HEK293 (cell line): ENCODE measurements at regions not wholly inside any gene's neighbourhood (a gene's known extent, or its start where the extent isn't known, plus 50 kb on each side); places are given as distances from the start of the nearest gene placed in this dataset.

Experiments
- CTCF ChIA-PET: fragments of 350-600 bp; formaldehyde crosslinking; extraction: SDS; loops from one replicate; lab custom pipeline; 2021; ENCODE audit warnings: antibody characterized with exemption; lab: Yijun Ruan, JAX
- POLR2A ChIA-PET: fragments of 300-600 bp; formaldehyde crosslinking; extraction: SDS; loops from one replicate; lab custom pipeline; 2020; ENCODE audit warnings: antibody characterized with exemption, inconsistent platforms; lab: Yijun Ruan, JAX
- H3K27ac ChIP-seq: fragments of 200-500 bp; sonication (Bioruptor generic); 2 replicates; pipeline ENCODE4 v1.5.1; 2014; ENCODE audit warnings: low read depth, low read length, control low read depth, inconsistent platforms; ENCODE audit errors: extremely low read depth
- H3K36me3 ChIP-seq, 2 experiments: fragments of 200-500 bp in 1 of 2; sonication (Bioruptor generic) in 1 of 2; 1 replicate in 1 of 2; 2 replicates in 1 of 2; pipeline ENCODE4 v1.5.1; 2014 to 2017; ENCODE audit warnings: inconsistent platforms in 2 of 2, low read length in 2 of 2; ENCODE audit not compliant: control insufficient read depth in 2 of 2, insufficient read depth in 1 of 2
- H3K4me1 ChIP-seq: fragments of 200-500 bp; sonication (Bioruptor generic); 2 replicates; pipeline ENCODE4 v1.5.1; 2014; ENCODE audit warnings: mild to moderate bottlenecking, low read length, inconsistent platforms; ENCODE audit not compliant: control insufficient read depth, insufficient read depth
- H3K4me3 ChIP-seq: 2 replicates; pipeline ENCODE4 v1.5.1; 2011; ENCODE audit warnings: low read depth, mild to moderate bottlenecking, control low read depth, low read length, moderate library complexity
- H3K9me3 ChIP-seq: fragments of 200-500 bp; sonication (Bioruptor generic); 2 replicates; pipeline ENCODE4 v1.5.1; 2014; ENCODE audit warnings: low read depth, low read length, inconsistent platforms; ENCODE audit not compliant: control insufficient read depth, insufficient read depth
- BCL11B ChIP-seq: fragments of 450-650 bp; formaldehyde crosslinking; IDR thresholded peaks from 2 replicates; pipeline ENCODE4 v1.5.1; 2016; ENCODE audit warnings: low read depth, missing biosample characterization, missing genetic modification characterization
- FEZF1 ChIP-seq: fragments of 450-650 bp; formaldehyde crosslinking; IDR thresholded peaks from 2 replicates; pipeline ENCODE4 v1.5.1; 2016; ENCODE audit warnings: missing biosample characterization, missing genetic modification characterization
- MZF1 ChIP-seq: fragments of 450-650 bp; formaldehyde crosslinking; IDR thresholded peaks from 2 replicates; pipeline ENCODE4 v1.5.1; 2017; ENCODE audit warnings: missing biosample characterization, missing genetic modification characterization, borderline replicate concordance
- OVOL3 ChIP-seq: fragments of 450-650 bp; formaldehyde crosslinking; IDR thresholded peaks from 2 replicates; pipeline ENCODE4 v1.5.1; 2016; ENCODE audit warnings: missing biosample characterization, missing genetic modification characterization
- PBX3 ChIP-seq: sonication (generic); formaldehyde crosslinking; IDR thresholded peaks from 2 replicates; pipeline ENCODE4 v1.8.1; 2022; ENCODE audit warnings: mild to moderate bottlenecking, moderate library complexity, missing genetic modification reagents
- SP7 ChIP-seq: fragments of 450-650 bp; formaldehyde crosslinking; IDR thresholded peaks from 2 replicates; pipeline ENCODE4 v1.5.1; 2016; ENCODE audit warnings: missing biosample characterization, missing genetic modification characterization
- ZBTB7A ChIP-seq: fragments of 450-650 bp; formaldehyde crosslinking; IDR thresholded peaks from 2 replicates; pipeline ENCODE4 v1.5.1; 2016; ENCODE audit warnings: low read depth, missing biosample characterization, missing genetic modification characterization
- ZEB2 ChIP-seq: fragments of 450-650 bp; formaldehyde crosslinking; IDR thresholded peaks from 2 replicates; pipeline ENCODE4 v1.5.1; 2016; ENCODE audit warnings: missing biosample characterization, missing genetic modification characterization
- ZFHX2 ChIP-seq: fragments of 450-650 bp; formaldehyde crosslinking; conservative IDR thresholded peaks from 2 replicates; pipeline ENCODE4 v1.5.1; 2016; ENCODE audit warnings: missing biosample characterization, missing genetic modification characterization
- ZNF10 ChIP-seq: fragments of 450-650 bp; formaldehyde crosslinking; IDR thresholded peaks from 2 replicates; pipeline ENCODE4 v1.5.1; 2017; ENCODE audit warnings: missing biosample characterization, missing genetic modification characterization
- ZNF114 ChIP-seq: fragments of 450-650 bp; formaldehyde crosslinking; IDR thresholded peaks from 2 replicates; pipeline ENCODE4 v1.5.0; 2017; ENCODE audit warnings: missing biosample characterization, missing genetic modification characterization
- ZNF132 ChIP-seq: fragments of 450-650 bp; formaldehyde crosslinking; IDR thresholded peaks from 2 replicates; pipeline ENCODE4 v1.5.1; 2017; ENCODE audit warnings: missing biosample characterization, missing genetic modification characterization, borderline replicate concordance
- ZNF169 ChIP-seq: fragments of 450-650 bp; formaldehyde crosslinking; IDR thresholded peaks from 2 replicates; pipeline ENCODE4 v1.5.1; 2016; ENCODE audit warnings: missing biosample characterization, missing genetic modification characterization
- ZNF202 ChIP-seq: fragments of 450-650 bp; formaldehyde crosslinking; IDR thresholded peaks from 2 replicates; pipeline ENCODE4 v1.5.1; 2016; ENCODE audit warnings: missing biosample characterization, missing genetic modification characterization, borderline replicate concordance
- ZNF239 ChIP-seq: fragments of 450-650 bp; formaldehyde crosslinking; IDR thresholded peaks from 2 replicates; pipeline ENCODE4 v1.5.1; 2016; ENCODE audit warnings: missing biosample characterization, missing genetic modification characterization
- ZNF248 ChIP-seq: fragments of 450-650 bp; formaldehyde crosslinking; IDR thresholded peaks from 2 replicates; pipeline ENCODE4 v1.5.1; 2017; ENCODE audit warnings: missing biosample characterization, missing genetic modification characterization
- ZNF280D ChIP-seq: fragments of 450-650 bp; formaldehyde crosslinking; IDR thresholded peaks from 2 replicates; pipeline ENCODE4 v1.5.1; 2016; ENCODE audit warnings: missing biosample characterization, missing genetic modification characterization
- ZNF302 ChIP-seq: fragments of 450-650 bp; formaldehyde crosslinking; IDR thresholded peaks from 2 replicates; pipeline ENCODE4 v1.5.1; 2016; ENCODE audit warnings: missing biosample characterization, missing genetic modification characterization, low read depth
- ZNF560 ChIP-seq: fragments of 450-650 bp; formaldehyde crosslinking; IDR thresholded peaks from 2 replicates; pipeline ENCODE4 v1.5.1; 2017; ENCODE audit warnings: missing biosample characterization, missing genetic modification characterization, borderline replicate concordance
- ZNF585B ChIP-seq: fragments of 450-650 bp; formaldehyde crosslinking; IDR thresholded peaks from 2 replicates; pipeline ENCODE4 v1.5.1; 2016; ENCODE audit warnings: missing biosample characterization, missing genetic modification characterization
- ZNF621 ChIP-seq: fragments of 450-650 bp; formaldehyde crosslinking; IDR thresholded peaks from 2 replicates; pipeline ENCODE4 v1.5.1; 2017; ENCODE audit warnings: missing biosample characterization, missing genetic modification characterization
- ZNF623 ChIP-seq: fragments of 450-650 bp; formaldehyde crosslinking; IDR thresholded peaks from 2 replicates; pipeline ENCODE4 v1.5.1; 2016; ENCODE audit warnings: missing biosample characterization, missing genetic modification characterization
- ZNF624 ChIP-seq: fragments of 450-650 bp; formaldehyde crosslinking; IDR thresholded peaks from 2 replicates; pipeline ENCODE4 v1.5.1; 2017; ENCODE audit warnings: missing biosample characterization, missing genetic modification characterization
- ZNF704 ChIP-seq: fragments of 450-650 bp; formaldehyde crosslinking; IDR thresholded peaks from 2 replicates; pipeline ENCODE4 v1.5.1; 2016; ENCODE audit warnings: missing biosample characterization, missing genetic modification characterization
- ZNF768 ChIP-seq: fragments of 450-650 bp; formaldehyde crosslinking; IDR thresholded peaks from 2 replicates; pipeline ENCODE4 v1.5.1; 2018; ENCODE audit warnings: missing biosample characterization, mild to moderate bottlenecking, missing genetic modification characterization
- ZNF837 ChIP-seq: fragments of 450-650 bp; formaldehyde crosslinking; IDR thresholded peaks from 2 replicates; pipeline ENCODE4 v1.5.1; 2016; ENCODE audit warnings: missing biosample characterization, missing genetic modification characterization
- TF ChIP-seq, protein P1 (sequence below): fragments of 450-650 bp; formaldehyde crosslinking; conservative IDR thresholded peaks from 2 replicates; pipeline ENCODE4 v1.5.1; 2016; ENCODE audit warnings: low read depth, missing biosample characterization, missing genetic modification characterization
- TF ChIP-seq, protein P2 (sequence below): fragments of 450-650 bp; formaldehyde crosslinking; IDR thresholded peaks from 2 replicates; pipeline ENCODE4 v1.5.1; 2016; ENCODE audit warnings: missing biosample characterization, missing genetic modification characterization

GRCh38 chr1:220330265-220330664 lies 58.0 kb upstream of the RAB3GAP2 start:
- H3K36me3 ChIP-seq, result no peaks in the 10 kb centered on the region
- H3K9me3 ChIP-seq, result no peaks in the 10 kb centered on the region
- H3K4me3 ChIP-seq, result no peak overlapping the region
- ChIA-PET CTCF (interaction anchor here (1.0 kb wide), 1 partner anchor 34 kb away, joined by 4 read pairs; no protein-coding TSS in a partner anchor), POLR2A (no interaction called here)
- H3K4me1 ChIP-seq, result no peaks in the 10 kb centered on the region
- no peak overlapping the region for H3K27ac ChIP-seq
- no peak for TF ChIP-seq BCL11B (tag by site-specific recombination)
- no peak for TF ChIP-seq ZNF621 (tag by site-specific recombination)
- TF ChIP-seq ZEB2, result no peak
- TF ChIP-seq ZNF239, result no peak
- no peak for TF ChIP-seq ZNF114
- no peak for TF ChIP-seq SP7 (tag by site-specific recombination)
- TF ChIP-seq FEZF1 (tag by site-specific recombination), result no peak
- no peak for TF ChIP-seq ZNF202 (tag by site-specific recombination)
- no peak for TF ChIP-seq ZNF585B (tag by site-specific recombination)
- no peak for TF ChIP-seq ZNF704 (tag by site-specific recombination)
- no peak for TF ChIP-seq ZNF624 (tag by site-specific recombination)
- TF ChIP-seq PBX3 (CRISPR knock-in tag), result no peak
- no peak for TF ChIP-seq MZF1 (tag by site-specific recombination)
- TF ChIP-seq, protein P1, sequence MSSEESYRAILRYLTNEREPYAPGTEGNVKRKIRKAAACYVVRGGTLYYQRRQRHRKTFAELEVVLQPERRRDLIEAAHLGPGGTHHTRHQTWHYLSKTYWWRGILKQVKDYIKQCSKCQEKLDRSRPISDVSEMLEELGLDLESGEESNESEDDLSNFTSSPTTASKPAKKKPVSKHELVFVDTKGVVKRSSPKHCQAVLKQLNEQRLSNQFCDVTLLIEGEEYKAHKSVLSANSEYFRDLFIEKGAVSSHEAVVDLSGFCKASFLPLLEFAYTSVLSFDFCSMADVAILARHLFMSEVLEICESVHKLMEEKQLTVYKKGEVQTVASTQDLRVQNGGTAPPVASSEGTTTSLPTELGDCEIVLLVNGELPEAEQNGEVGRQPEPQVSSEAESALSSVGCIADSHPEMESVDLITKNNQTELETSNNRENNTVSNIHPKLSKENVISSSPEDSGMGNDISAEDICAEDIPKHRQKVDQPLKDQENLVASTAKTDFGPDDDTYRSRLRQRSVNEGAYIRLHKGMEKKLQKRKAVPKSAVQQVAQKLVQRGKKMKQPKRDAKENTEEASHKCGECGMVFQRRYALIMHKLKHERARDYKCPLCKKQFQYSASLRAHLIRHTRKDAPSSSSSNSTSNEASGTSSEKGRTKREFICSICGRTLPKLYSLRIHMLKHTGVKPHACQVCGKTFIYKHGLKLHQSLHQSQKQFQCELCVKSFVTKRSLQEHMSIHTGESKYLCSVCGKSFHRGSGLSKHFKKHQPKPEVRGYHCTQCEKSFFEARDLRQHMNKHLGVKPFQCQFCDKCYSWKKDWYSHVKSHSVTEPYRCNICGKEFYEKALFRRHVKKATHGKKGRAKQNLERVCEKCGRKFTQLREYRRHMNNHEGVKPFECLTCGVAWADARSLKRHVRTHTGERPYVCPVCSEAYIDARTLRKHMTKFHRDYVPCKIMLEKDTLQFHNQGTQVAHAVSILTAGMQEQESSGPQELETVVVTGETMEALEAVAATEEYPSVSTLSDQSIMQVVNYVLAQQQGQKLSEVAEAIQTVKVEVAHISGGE (tag by site-specific recombination), result no peak
- TF ChIP-seq, protein P2, sequence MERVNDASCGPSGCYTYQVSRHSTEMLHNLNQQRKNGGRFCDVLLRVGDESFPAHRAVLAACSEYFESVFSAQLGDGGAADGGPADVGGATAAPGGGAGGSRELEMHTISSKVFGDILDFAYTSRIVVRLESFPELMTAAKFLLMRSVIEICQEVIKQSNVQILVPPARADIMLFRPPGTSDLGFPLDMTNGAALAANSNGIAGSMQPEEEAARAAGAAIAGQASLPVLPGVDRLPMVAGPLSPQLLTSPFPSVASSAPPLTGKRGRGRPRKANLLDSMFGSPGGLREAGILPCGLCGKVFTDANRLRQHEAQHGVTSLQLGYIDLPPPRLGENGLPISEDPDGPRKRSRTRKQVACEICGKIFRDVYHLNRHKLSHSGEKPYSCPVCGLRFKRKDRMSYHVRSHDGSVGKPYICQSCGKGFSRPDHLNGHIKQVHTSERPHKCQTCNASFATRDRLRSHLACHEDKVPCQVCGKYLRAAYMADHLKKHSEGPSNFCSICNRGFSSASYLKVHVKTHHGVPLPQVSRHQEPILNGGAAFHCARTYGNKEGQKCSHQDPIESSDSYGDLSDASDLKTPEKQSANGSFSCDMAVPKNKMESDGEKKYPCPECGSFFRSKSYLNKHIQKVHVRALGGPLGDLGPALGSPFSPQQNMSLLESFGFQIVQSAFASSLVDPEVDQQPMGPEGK (tag by site-specific recombination), result no peak
- no peak for TF ChIP-seq ZNF132 (tag by site-specific recombination)
- TF ChIP-seq ZNF768, result no peak
- no peak for TF ChIP-seq ZNF248 (tag by site-specific recombination)

DNA sequence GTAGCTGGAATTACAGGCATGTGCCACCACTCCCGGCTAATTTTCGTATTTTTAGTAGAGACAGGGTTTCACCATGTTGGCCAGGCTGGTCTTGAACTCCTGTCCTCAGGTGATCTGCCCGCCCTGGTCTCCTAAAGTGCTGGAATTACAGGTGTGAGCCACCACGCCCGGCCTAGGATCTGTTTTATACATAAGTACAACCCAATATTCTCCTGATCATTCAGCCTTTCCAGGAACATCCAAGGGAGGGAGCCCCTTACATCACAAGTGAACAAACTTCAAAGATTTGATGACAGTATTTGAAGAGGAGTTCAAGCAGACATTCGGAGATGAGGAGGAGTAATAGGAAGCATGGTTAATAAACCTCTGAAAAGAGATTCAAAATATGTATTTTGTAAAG lies 54.9 kb upstream of the RAB3GAP2 start:
- Histone ChIP-seq H3K36me3 (no peaks in the 10 kb centered on the region), H3K9me3 (no peaks in the 10 kb centered on the region), H3K4me1 (no peaks in the 10 kb centered on the region), H3K4me3 (no peak overlapping the region), H3K27ac (no peak overlapping the region)
- POLR2A ChIA-PET, result no interaction called here
- CTCF ChIA-PET, result interaction anchor here (0.6 kb wide), 2 partner anchors 302 to 1308 kb away, joined by 3 to 4 read pairs; no protein-coding TSS in a partner anchor
- TF ChIP-seq ZFHX2 (tag by site-specific recombination), result no peak
- TF ChIP-seq ZNF560, result no peak
- no peak for TF ChIP-seq ZBTB7A (tag by site-specific recombination)
- no peak for TF ChIP-seq ZNF623
- no peak for TF ChIP-seq ZNF169
- no peak for TF ChIP-seq OVOL3 (tag by site-specific recombination)
- no peak for TF ChIP-seq ZNF280D (tag by site-specific recombination)
- TF ChIP-seq ZNF837 (tag by site-specific recombination), result no peak
- TF ChIP-seq ZNF302 (tag by site-specific recombination), result no peak
- TF ChIP-seq ZNF10 (tag by site-specific recombination), result no peak
